GM12878 (cell line): ENCODE measurements at regions not wholly inside any gene's neighbourhood (a gene's known extent, or its start where the extent isn't known, plus 50 kb on each side); places are given as distances from the start of the nearest gene placed in this dataset.

Source experiments
- CREM ChIP-seq: IDR thresholded peaks from 2 replicates; pipeline ENCODE4 v1.6.1; 2014; ENCODE audit warnings: antibody characterized with exemption, low read depth
- EZH2 ChIP-seq: IDR thresholded peaks from 2 replicates; pipeline ENCODE4 v1.6.1; 2012; ENCODE audit warnings: low read depth, mild to moderate bottlenecking, control low read depth, inconsistent platforms, low read length, borderline replicate concordance; ENCODE audit not compliant: control insufficient read depth
- SP1 ChIP-seq: IDR thresholded peaks from one replicate; pipeline ENCODE4 v1.6.1; 2011; ENCODE audit warnings: low read depth, low read length
- TF ChIP-seq, protein P1 (sequence below), 3 experiments: IDR thresholded peaks in 2 of 3; conservative IDR thresholded peaks in 1 of 3; 2 replicates each; pipeline ENCODE4 v1.5.1; 2011; ENCODE audit warnings: low read depth in 3 of 3, low read length in 3 of 3, mild to moderate bottlenecking in 3 of 3, control low read depth in 2 of 3, moderate library complexity in 2 of 3, inconsistent platforms in 1 of 3, mixed read lengths in 1 of 3; ENCODE audit not compliant: control insufficient read depth in 2 of 3, insufficient read depth in 1 of 3; ENCODE audit errors: extremely low read depth in 1 of 3
- TF ChIP-seq, protein P2 (sequence below): IDR thresholded peaks from 2 replicates; pipeline ENCODE4 v1.6.1; 2011; ENCODE audit warnings: low read depth, low read length, improper control_type of control experiment, borderline replicate concordance

DNA sequence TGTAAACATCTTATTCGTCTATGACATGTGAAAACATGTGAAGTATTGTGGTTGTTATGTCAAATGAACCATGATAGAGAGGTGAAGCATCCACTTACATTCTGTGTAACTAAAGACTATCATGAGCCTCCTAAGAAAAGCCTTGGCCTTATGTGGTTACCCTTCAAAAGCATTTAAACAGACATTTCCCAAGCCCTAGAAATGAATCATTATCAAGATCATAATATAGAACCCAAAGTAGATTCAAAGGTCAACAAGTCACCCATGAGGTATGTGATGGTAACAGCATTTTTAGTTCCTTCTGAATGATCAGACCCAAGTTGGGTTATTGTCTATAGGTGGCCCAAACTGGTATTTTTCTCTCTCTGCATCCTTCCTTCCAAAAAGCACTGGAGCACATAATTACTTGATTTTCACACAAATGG, 408.0 kb downstream of the TBL1XR1 start:
- no peak for TF ChIP-seq CREM
- TF ChIP-seq, protein P1, sequence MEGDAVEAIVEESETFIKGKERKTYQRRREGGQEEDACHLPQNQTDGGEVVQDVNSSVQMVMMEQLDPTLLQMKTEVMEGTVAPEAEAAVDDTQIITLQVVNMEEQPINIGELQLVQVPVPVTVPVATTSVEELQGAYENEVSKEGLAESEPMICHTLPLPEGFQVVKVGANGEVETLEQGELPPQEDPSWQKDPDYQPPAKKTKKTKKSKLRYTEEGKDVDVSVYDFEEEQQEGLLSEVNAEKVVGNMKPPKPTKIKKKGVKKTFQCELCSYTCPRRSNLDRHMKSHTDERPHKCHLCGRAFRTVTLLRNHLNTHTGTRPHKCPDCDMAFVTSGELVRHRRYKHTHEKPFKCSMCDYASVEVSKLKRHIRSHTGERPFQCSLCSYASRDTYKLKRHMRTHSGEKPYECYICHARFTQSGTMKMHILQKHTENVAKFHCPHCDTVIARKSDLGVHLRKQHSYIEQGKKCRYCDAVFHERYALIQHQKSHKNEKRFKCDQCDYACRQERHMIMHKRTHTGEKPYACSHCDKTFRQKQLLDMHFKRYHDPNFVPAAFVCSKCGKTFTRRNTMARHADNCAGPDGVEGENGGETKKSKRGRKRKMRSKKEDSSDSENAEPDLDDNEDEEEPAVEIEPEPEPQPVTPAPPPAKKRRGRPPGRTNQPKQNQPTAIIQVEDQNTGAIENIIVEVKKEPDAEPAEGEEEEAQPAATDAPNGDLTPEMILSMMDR (IDR thresholded peaks at IDR 0.05 in 2 of 3, conservative IDR thresholded peaks at IDR 0.05 in 1 of 3; ENCODE audit: control insufficient read depth in 2 of 3, extremely low read depth in 1 of 3, insufficient read depth in 1 of 3, low read depth in 3 of 3, low read length in 3 of 3): no peak
- TF ChIP-seq, protein P2, sequence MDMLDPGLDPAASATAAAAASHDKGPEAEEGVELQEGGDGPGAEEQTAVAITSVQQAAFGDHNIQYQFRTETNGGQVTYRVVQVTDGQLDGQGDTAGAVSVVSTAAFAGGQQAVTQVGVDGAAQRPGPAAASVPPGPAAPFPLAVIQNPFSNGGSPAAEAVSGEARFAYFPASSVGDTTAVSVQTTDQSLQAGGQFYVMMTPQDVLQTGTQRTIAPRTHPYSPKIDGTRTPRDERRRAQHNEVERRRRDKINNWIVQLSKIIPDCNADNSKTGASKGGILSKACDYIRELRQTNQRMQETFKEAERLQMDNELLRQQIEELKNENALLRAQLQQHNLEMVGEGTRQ: no peak
- no peak for TF ChIP-seq SP1
- no peak for TF ChIP-seq EZH2
